ENCODE measurements at regions not wholly inside any gene's neighbourhood (a gene's known extent, or its start where the extent isn't known, plus 50 kb on each side); places are given as distances from the start of the nearest gene placed in this dataset.

DNA sequence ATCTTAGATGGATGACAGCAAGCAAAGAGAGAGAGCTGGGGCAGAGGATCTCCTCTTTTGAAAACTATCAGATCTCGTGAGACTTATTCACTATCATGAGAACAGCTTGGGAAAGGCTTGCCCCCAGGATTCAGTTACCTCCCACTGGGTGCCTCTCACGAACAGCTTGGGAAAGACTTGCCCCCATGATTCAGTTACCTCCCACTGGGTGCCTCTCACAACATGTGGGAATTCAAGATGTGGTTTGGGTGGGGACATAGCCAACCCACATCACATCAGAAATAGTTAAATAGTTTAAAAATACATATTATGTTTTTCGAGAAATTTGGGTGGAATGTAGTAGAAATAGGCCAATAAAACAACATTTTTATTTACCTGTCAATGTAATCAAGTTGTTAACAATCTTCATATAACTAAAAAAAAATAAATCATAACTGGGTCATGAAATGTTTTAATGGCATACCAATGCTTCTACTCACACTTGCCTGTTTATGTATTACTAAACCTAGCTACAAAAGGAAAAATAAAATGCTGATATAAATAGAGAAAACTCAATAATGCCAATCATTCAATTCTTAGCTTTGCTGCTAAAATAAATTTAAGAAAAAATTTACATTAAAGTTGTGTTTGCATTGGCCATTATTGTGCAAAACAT is 608.9 kb downstream of the SUCLG1 start:
- H3K27me3 ChIP-seq: no peaks in the 10 kb centered on the region
- H3K4me1 ChIP-seq: no peaks in the 10 kb centered on the region
- ATAC-seq (no peak), DNase-seq (no peak), FAIRE-seq (no peak)
- TF ChIP-seq, protein P1, sequence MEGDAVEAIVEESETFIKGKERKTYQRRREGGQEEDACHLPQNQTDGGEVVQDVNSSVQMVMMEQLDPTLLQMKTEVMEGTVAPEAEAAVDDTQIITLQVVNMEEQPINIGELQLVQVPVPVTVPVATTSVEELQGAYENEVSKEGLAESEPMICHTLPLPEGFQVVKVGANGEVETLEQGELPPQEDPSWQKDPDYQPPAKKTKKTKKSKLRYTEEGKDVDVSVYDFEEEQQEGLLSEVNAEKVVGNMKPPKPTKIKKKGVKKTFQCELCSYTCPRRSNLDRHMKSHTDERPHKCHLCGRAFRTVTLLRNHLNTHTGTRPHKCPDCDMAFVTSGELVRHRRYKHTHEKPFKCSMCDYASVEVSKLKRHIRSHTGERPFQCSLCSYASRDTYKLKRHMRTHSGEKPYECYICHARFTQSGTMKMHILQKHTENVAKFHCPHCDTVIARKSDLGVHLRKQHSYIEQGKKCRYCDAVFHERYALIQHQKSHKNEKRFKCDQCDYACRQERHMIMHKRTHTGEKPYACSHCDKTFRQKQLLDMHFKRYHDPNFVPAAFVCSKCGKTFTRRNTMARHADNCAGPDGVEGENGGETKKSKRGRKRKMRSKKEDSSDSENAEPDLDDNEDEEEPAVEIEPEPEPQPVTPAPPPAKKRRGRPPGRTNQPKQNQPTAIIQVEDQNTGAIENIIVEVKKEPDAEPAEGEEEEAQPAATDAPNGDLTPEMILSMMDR (IDR thresholded peaks at IDR 0.05): no peak
- H3K4me3 ChIP-seq: no peak overlapping the region
- no peaks in the 10 kb centered on the region for H3K36me3 ChIP-seq
- intact Hi-C loops (cut with DNase I): no loop called here
- no peak overlapping the region for H3K27ac ChIP-seq
- H3K9me3 ChIP-seq: peaks cover 0 to 4% (median 0%) of the 10 kb centered on the region in 4 donors
- WGBS, 2 donors: 46 to 64% methylated on average over 3 of the region's 3 CpGs

DNA sequence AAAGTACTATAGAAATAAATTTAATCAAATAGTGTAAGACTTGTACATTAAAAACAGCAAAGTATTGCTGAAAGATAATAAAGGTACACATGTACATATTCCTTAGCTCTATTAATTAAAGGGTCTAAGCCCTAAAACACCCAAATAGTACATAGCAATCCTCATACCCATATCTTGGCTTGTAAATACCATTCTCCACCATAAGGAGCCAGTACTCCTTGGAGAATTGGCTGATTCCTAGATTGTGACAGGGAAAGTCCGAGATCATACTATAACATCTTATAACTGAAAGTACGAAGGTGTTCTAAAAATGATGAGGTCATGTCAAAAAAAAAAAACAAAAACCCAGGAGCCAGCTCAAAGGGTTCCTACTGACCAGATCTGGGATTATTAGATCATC is 614.6 kb downstream of the SUCLG1 start:
- H3K27me3 ChIP-seq: no peaks in the 10 kb centered on the region
- no peak overlapping the region for H3K27ac ChIP-seq
- WGBS, 2 donors: 52 to 68% methylated on average over 2 of the region's 2 CpGs
- H3K9me3 ChIP-seq: no peaks in the 10 kb centered on the region
- no peaks in the 10 kb centered on the region for H3K4me1 ChIP-seq
- no peak for FAIRE-seq
- H3K36me3 ChIP-seq: no peaks in the 10 kb centered on the region
- no peak for DNase-seq
- intact Hi-C loops (cut with DNase I): no loop called here
- no peak for ATAC-seq
- TF ChIP-seq, protein P1 (IDR thresholded peaks at IDR 0.05): no peak
- H3K4me3 ChIP-seq: no peak overlapping the region

DNA sequence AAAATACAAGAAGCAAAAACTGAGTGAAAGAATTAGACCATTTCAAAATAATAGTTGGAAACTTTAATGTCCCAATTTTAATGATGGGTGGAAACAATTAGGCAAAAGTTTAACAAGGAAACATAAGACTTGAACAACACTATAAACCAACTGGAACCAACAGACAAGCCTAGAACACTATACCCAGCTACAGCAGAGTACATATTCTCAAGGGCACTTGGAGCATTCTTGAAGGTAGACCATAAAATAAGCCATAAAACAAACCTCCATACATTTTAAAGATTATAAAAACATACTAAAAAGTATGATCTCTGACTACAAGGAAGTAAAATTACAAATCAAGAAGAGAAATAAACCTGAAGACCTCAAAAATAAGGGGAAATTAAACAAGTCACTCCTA is 616.7 kb downstream of the SUCLG1 start:
- Histone ChIP-seq H3K36me3 (no peaks in the 10 kb centered on the region), H3K9me3 (no peaks in the 10 kb centered on the region), H3K4me1 (no peaks in the 10 kb centered on the region), H3K4me3 (no peak overlapping the region), H3K27me3 (no peaks in the 10 kb centered on the region), H3K27ac (no peak overlapping the region)
- no peak for ATAC-seq
- TF ChIP-seq, protein P1 (IDR thresholded peaks at IDR 0.05): no peak
- no peak for DNase-seq
- FAIRE-seq: peak; percentile 26
- intact Hi-C loops (cut with DNase I): no loop called here

DNA sequence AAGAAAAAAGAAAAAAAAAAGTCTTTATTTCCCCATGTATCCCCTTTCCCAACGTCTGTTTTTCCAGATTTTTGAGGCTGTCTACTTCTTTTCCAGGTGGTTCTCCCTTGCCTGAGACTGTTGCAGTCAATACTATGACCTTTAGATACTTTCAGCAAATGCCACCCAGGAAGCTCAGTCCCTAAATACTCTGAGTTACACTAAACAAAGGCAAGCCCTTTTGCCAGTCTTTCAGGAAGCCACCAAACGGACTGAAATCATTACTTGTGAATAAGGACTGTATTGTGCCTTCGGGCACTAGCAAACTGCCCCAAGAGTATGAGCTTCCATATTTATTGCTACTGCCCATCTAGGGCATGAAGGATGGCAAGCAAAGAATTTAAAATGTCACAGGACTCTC is 621.3 kb downstream of the SUCLG1 start:
- Histone ChIP-seq H3K4me3 (no peak overlapping the region), H3K36me3 (no peaks in the 10 kb centered on the region), H3K27me3 (no peaks in the 10 kb centered on the region), H3K27ac (no peak overlapping the region), H3K4me1 (no peaks in the 10 kb centered on the region), H3K9me3 (no peaks in the 10 kb centered on the region)
- FAIRE-seq: no peak
- ATAC-seq: no peak
- intact Hi-C loops (cut with DNase I): no loop called here
- TF ChIP-seq, protein P1 (IDR thresholded peaks at IDR 0.05): no peak
- 44 to 63% methylated on average over 3 of the region's 3 CpGs for WGBS, 2 donors
- DNase-seq: no peak

DNA sequence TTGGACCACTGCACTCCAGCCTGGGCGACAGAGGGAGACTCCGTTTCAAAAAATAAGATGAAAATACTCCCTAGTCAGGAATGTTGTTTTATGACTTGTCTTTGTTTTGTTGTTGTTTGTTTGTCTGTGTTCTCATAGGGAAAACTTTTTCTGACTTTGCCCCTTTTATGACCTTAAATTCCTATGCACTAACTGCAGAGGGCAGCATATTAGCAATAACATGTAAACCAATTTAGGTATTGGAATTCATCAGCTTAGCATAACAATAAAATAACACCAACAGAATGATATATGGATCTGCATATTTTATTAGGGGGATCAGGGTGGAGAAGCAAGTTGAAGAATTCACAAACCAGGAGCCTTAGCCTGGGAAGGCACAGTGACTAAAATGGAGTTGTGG is 631.5 kb downstream of the SUCLG1 start:
- FAIRE-seq (no peak), DNase-seq (no peak), ATAC-seq (no peak)
- Histone ChIP-seq H3K36me3 (no peaks in the 10 kb centered on the region), H3K27ac (no peak overlapping the region), H3K4me1 (no peaks in the 10 kb centered on the region), H3K4me3 (no peak overlapping the region), H3K27me3 (no peaks in the 10 kb centered on the region), H3K9me3 (peaks cover 0 to 3% (median 0%) of the 10 kb centered on the region in 4 donors)
- intact Hi-C loops (cut with DNase I): no loop called here
- WGBS, 2 donors: 91 to 100% methylated on average over 2 of the region's 2 CpGs
- TF ChIP-seq, protein P1 (IDR thresholded peaks at IDR 0.05): no peak

All from pancreas (tissue), 10 donors.